Smooth muscle cell (in vitro differentiated cells): ENCODE measurements at regions not wholly inside any gene's neighbourhood (a gene's known extent, or its start where the extent isn't known, plus 50 kb on each side); places are given as distances from the start of the nearest gene placed in this dataset.

Experiments
- DNase-seq: peaks from one replicate; lab custom pipeline; 2025; ENCODE audit not compliant: unreplicated experiment; lab: John Stamatoyannopoulos, UW
- H2AFZ ChIP-seq: fragments of 200-600 bp; sonication (generic); 2 replicates; pipeline ENCODE4 v1.6.0; 2016; ENCODE audit warnings: antibody characterized with exemption, low read depth, mild to moderate bottlenecking
- H3F3A ChIP-seq: fragments of 200-600 bp; sonication (generic); 2 replicates; pipeline ENCODE4 v1.6.0; 2017; ENCODE audit warnings: antibody characterized with exemption, low read depth
- H3K27ac ChIP-seq: fragments of 200-600 bp; sonication (generic); 2 replicates; pipeline ENCODE4 v1.5.1; 2016; ENCODE audit warnings: low read depth, mild to moderate bottlenecking
- H3K27me3 ChIP-seq: fragments of 200-600 bp; sonication (generic); 2 replicates; pipeline ENCODE4 v1.6.1; 2016; ENCODE audit warnings: low read depth, mild to moderate bottlenecking
- H3K36me3 ChIP-seq: fragments of 200-600 bp; sonication (generic); 2 replicates; pipeline ENCODE4 v1.5.1; 2016; ENCODE audit warnings: low read depth
- H3K4me1 ChIP-seq: fragments of 200-600 bp; sonication (generic); 2 replicates; pipeline ENCODE4 v1.5.1; 2016; ENCODE audit warnings: low read depth
- H3K4me2 ChIP-seq: fragments of 200-600 bp; sonication (generic); 2 replicates; pipeline ENCODE4 v1.6.0; 2016; ENCODE audit warnings: mild to moderate bottlenecking
- H3K4me3 ChIP-seq: fragments of 200-600 bp; sonication (generic); 2 replicates; pipeline ENCODE4 v1.5.1; 2016; ENCODE audit warnings: mild to moderate bottlenecking
- H3K79me2 ChIP-seq: fragments of 200-600 bp; sonication (generic); 2 replicates; pipeline ENCODE4 v1.6.0; 2016; ENCODE audit warnings: low read depth, mild to moderate bottlenecking
- H3K9ac ChIP-seq: fragments of 200-600 bp; sonication (generic); 2 replicates; pipeline ENCODE4 v1.6.0; 2016; ENCODE audit warnings: low read depth
- H3K9me3 ChIP-seq: fragments of 200-600 bp; sonication (generic); replicated peaks from 2 replicates; pipeline ENCODE4 v1.5.1; 2016; ENCODE audit warnings: low read depth
- H4K20me1 ChIP-seq: fragments of 200-600 bp; sonication (generic); 2 replicates; pipeline ENCODE4 v1.6.0; 2016; ENCODE audit warnings: low read depth
- CTCF ChIP-seq: fragments of 200-600 bp; sonication (generic); IDR thresholded peaks from 2 replicates; pipeline ENCODE4 v1.5.1; 2017; ENCODE audit warnings: borderline replicate concordance, mild to moderate bottlenecking, antibody characterized with exemption; ENCODE audit not compliant: insufficient read depth, poor library complexity, severe bottlenecking
- WGBS: methylation state at CpG from one replicate; pipeline ENCODE4 v1.1.7; 2016; ENCODE audit warnings: low lambda C conversion rate; 5-methylcytosine and 5-hydroxymethylcytosine counted together

GRCh38 chr16:87065446-87066132 is 251.6 kb downstream of the C16orf95 start:
- Histone ChIP-seq H3K4me2 (no peak overlapping the region), H3K79me2 (no peaks in the 10 kb centered on the region), H3K4me3 (no peak overlapping the region), H4K20me1 (no peaks in the 10 kb centered on the region), H3K4me1 (no peaks in the 10 kb centered on the region), H2AFZ (peak overlapping the region; percentile 69), H3K36me3 (no peaks in the 10 kb centered on the region), H3K27me3 (no peaks in the 10 kb centered on the region), H3K9ac (no peak overlapping the region), H3F3A (no peaks in the 10 kb centered on the region), H3K9me3 (no peaks in the 10 kb centered on the region), H3K27ac (no peak overlapping the region)
- 83% methylated on average over 14 of the region's 14 CpGs for WGBS
- no peak for DNase-seq
- TF ChIP-seq CTCF: no peak

- no peak for DNase-seq
- no peaks in the 10 kb centered on the region for H3K36me3 ChIP-seq
- no peak overlapping the region for H2AFZ ChIP-seq
- no peak overlapping the region for H3K4me3 ChIP-seq
- no peaks in the 10 kb centered on the region for H3K79me2 ChIP-seq
- H3K4me1 ChIP-seq: no peaks in the 10 kb centered on the region
- H3K9ac ChIP-seq: no peak overlapping the region
- no peak overlapping the region for H3K4me2 ChIP-seq
- no peaks in the 10 kb centered on the region for H3K9me3 ChIP-seq
- H3K27ac ChIP-seq: no peak overlapping the region
- H4K20me1 ChIP-seq: no peaks in the 10 kb centered on the region
- 92% methylated on average over 30 of the region's 30 CpGs for WGBS
- no peaks in the 10 kb centered on the region for H3F3A ChIP-seq
- H3K27me3 ChIP-seq: peaks cover 6% of the 10 kb centered on the region
- no peak for TF ChIP-seq CTCF
These were observed 250.8 kb downstream of the C16orf95 start for GRCh38 chr16:87066133-87067002.

- H3K4me2 ChIP-seq: no peak overlapping the region
These were observed 250.1 kb downstream of the C16orf95 start for GRCh38 chr16:87067003-87067556.

More at GRCh38 chr16:87067003-87067556, 250.1 kb downstream of the C16orf95 start:
- no peaks in the 10 kb centered on the region for H4K20me1 ChIP-seq
- H3K27me3 ChIP-seq: peaks cover 6% of the 10 kb centered on the region
- H3K36me3 ChIP-seq: no peaks in the 10 kb centered on the region
- no peaks in the 10 kb centered on the region for H3K9me3 ChIP-seq
- DNase-seq: no peak
- no peak overlapping the region for H3K4me3 ChIP-seq
- no peaks in the 10 kb centered on the region for H3K4me1 ChIP-seq
- no peaks in the 10 kb centered on the region for H3K79me2 ChIP-seq
- no peak overlapping the region for H3K9ac ChIP-seq
- no peak overlapping the region for H3K27ac ChIP-seq
- H2AFZ ChIP-seq: no peak overlapping the region
- H3F3A ChIP-seq: no peaks in the 10 kb centered on the region
- 91% methylated on average over 24 of the region's 24 CpGs for WGBS
- no peak for TF ChIP-seq CTCF
